SJCRH30 (cell line): ENCODE measurements at regions not wholly inside any gene's neighbourhood (a gene's known extent, or its start where the extent isn't known, plus 50 kb on each side); places are given as distances from the start of the nearest gene placed in this dataset.

Experiments used
- DNase-seq, 2 experiments: peaks; one replicate each; pipeline ENCODE4 v3.0.0-alpha.2; 2015 to 2020
- H3K27ac ChIP-seq: fragments of 250-450 bp; sonication (Bioruptor Pico); 2 replicates; pipeline ENCODE4 v1.5.1; 2020; ENCODE audit warnings: mild to moderate bottlenecking, moderate library complexity
- H3K27me3 ChIP-seq: fragments of 250-450 bp; sonication (Bioruptor Pico); 2 replicates; pipeline ENCODE4 v1.5.1; 2020; ENCODE audit warnings: mild to moderate bottlenecking, moderate library complexity
- H3K36me3 ChIP-seq: fragments of 250-450 bp; sonication (Bioruptor Pico); 2 replicates; pipeline ENCODE4 v1.5.1; 2020; ENCODE audit warnings: mild to moderate bottlenecking, moderate library complexity
- H3K4me1 ChIP-seq: fragments of 250-450 bp; sonication (Bioruptor Pico); 2 replicates; pipeline ENCODE4 v1.5.1; 2020; ENCODE audit warnings: mild to moderate bottlenecking, moderate library complexity
- H3K4me3 ChIP-seq: fragments of 250-450 bp; sonication (Bioruptor Pico); 2 replicates; pipeline ENCODE4 v1.5.1; 2020; ENCODE audit warnings: mild to moderate bottlenecking, moderate library complexity
- H3K9me3 ChIP-seq: fragments of 250-450 bp; sonication (Bioruptor Pico); replicated peaks from 2 replicates; pipeline ENCODE4 v1.5.1; 2020; ENCODE audit warnings: mild to moderate bottlenecking, moderate library complexity

DNA sequence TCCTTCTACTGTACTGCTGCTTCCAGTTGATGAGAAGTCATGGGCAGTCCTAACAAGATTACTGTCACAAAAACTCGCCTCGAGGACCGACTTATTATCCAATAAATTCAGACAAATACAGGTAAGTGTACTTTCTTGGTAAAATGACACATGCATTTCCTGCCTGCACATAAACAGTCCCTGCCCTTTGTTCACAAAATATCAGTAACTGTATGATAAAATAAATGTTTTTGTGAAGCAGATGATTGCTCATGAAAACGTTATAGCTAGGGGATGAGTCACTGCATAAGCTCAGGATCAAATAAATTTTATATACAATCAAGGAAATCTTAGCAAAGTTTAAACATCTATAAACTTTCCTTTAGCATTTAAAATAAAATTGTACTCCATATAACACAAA, 164.5 kb upstream of the RIPOR2 start:
- Histone ChIP-seq H3K27me3 (no peaks in the 10 kb centered on the region), H3K4me3 (no peak overlapping the region), H3K36me3 (no peaks in the 10 kb centered on the region), H3K4me1 (no peaks in the 10 kb centered on the region), H3K27ac (no peak overlapping the region), H3K9me3 (no peaks in the 10 kb centered on the region)
- DNase-seq = no peak

DNA sequence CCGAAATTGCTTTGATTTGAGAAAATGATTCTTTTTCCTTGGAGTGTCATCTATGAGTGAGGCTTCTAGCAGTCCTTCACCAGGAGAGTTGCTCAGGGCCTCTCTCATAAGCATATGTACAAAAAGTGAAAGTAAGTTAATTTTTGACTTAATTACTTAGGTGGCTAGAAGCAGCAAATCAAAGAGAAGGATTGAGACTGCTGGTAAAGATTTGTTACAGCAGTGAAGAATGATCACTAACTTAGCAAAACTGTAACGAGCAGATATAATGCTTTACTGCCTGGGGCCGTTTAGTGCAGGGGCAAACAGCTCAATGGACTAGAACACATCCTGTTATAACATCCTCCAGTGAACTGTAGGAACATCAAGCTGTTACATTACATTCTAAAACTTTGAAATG, 167.8 kb upstream of the RIPOR2 start:
- no peaks in the 10 kb centered on the region for H3K9me3 ChIP-seq
- H3K27ac ChIP-seq = no peak overlapping the region
- no peaks in the 10 kb centered on the region for H3K27me3 ChIP-seq
- no peak for DNase-seq
- H3K4me3 ChIP-seq = no peak overlapping the region
- H3K4me1 ChIP-seq = no peaks in the 10 kb centered on the region
- no peaks in the 10 kb centered on the region for H3K36me3 ChIP-seq

DNA sequence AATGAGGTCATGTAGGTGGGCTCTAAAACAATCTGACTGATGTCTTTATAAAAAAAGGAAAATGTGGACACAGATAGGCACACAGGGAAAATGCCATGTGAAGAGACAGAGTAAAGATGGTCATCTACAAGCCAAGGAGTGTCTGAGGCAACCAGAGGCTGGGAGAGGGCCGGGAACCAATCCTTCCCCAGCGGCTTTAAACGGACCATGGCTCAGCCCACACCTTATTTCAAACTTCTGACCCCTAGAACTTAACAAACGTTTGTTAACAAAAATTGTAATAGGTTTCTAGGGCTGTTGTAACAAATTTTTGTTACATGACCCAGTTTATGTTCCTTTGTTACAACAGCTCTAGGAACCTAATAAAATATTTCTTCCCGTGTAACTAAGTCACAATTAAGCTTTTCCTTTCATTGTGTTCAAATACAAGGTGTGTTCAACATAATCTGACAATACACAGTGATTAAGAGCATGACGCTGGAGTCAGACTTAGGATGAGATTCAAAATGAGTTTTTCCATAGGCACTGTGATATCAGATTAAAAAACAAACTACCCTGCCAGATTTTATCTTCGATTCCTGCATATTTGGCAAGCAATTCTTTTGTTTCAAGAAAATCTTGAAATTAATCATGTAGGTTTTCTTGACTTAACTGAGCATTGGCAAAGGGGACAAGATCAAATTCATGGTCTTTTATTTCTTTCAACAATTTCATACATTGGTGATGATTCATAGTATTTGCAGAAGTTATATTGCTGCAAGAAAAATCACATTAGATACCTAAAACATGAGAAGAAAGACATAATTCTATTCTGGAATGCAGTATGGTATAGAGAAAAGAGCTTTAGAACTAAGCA, 169.5 kb upstream of the RIPOR2 start:
- Histone ChIP-seq H3K4me3 (no peak overlapping the region), H3K4me1 (no peaks in the 10 kb centered on the region), H3K9me3 (no peaks in the 10 kb centered on the region), H3K27me3 (no peaks in the 10 kb centered on the region), H3K36me3 (no peaks in the 10 kb centered on the region), H3K27ac (no peak overlapping the region)
- no peak for DNase-seq

DNA sequence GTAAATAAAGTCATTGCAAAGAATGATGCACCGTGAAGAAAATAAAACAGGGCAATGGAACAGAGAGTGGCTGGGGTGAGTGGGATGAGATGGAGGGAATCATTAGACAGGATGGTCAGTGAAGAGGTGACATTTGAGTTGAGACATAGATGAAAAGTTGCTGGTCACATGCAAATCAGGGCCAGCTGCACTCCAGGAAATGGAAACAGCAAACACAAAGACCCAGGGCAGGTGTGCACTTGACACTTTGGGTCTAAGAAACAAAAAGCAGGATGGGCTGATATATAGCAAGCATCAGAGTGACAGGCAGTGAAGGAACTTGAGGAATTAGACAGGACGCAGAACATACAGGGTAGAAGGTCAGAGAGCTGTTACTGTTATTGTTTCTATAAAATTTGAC, 171.5 kb upstream of the RIPOR2 start:
- H3K4me1 ChIP-seq = no peaks in the 10 kb centered on the region
- no peak overlapping the region for H3K27ac ChIP-seq
- H3K9me3 ChIP-seq = no peaks in the 10 kb centered on the region
- DNase-seq = no peak
- no peak overlapping the region for H3K4me3 ChIP-seq
- no peaks in the 10 kb centered on the region for H3K27me3 ChIP-seq
- no peaks in the 10 kb centered on the region for H3K36me3 ChIP-seq

DNA sequence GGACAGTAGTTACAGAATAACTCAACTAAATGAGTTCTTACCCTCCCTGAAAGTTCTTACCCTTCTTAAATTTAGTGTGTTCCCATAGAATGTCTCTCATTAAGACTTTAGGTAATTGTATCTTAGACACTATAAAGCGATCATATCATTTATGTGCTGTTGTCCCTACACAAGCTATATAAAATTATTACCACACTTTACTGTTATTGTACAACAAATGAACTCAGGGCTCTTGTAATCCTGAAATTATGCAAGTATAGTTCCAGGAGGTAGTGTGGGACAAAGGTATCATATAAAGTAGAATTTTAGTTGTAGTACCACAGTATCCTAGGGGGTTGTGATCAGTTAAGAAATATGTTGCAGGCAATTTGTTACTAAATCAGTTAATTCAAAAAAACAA, 167.4 kb upstream of the CARMIL1 start:
- H3K4me3 ChIP-seq = no peak overlapping the region
- H3K4me1 ChIP-seq = no peaks in the 10 kb centered on the region
- H3K27ac ChIP-seq = no peak overlapping the region
- DNase-seq = no peak
- no peaks in the 10 kb centered on the region for H3K36me3 ChIP-seq
- no peaks in the 10 kb centered on the region for H3K9me3 ChIP-seq
- no peaks in the 10 kb centered on the region for H3K27me3 ChIP-seq

DNA sequence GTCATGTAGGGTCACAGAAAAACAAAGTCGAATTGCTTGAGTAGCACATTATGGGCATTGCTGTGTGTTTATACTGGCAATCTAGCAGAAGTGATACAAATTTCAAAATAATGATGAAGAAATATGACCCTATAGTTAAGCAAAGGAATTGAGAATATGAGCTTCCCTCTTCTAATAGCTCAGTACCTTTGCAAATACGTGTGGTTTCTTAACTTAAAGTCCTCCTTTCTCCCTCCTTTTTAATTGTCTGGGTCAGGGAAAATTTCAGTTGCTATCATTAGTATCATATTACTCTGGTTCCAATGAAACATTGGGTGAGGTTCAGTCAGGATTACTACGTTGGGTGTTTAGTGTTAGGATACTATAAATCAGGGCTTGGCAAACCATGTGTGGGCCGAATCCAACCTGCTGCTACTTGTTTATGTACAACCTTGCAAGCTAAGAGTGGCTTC, 166.8 kb upstream of the CARMIL1 start:
- H3K27me3 ChIP-seq = no peaks in the 10 kb centered on the region
- no peak overlapping the region for H3K27ac ChIP-seq
- H3K4me1 ChIP-seq = no peaks in the 10 kb centered on the region
- H3K4me3 ChIP-seq = no peak overlapping the region
- no peaks in the 10 kb centered on the region for H3K36me3 ChIP-seq
- DNase-seq = no peak
- H3K9me3 ChIP-seq = no peaks in the 10 kb centered on the region

DNA sequence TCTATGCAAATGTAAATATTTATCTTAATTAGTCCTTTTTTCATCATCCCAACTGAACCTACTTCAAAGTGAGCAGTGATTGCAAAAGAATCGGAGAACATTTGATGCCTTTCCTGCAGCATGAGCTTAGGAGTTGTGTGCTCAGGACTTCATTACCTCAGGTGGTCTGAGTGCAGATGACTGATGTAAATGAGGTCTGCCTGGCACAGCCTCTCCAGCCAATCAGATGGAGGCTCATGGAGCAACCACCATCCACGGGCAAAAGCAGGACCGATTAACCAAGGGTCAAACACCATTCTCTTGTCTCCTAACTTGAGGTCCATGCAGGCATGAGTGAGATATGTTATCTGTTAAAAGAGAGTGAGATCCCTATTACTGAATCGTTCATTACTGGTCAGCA, 165.7 kb upstream of the CARMIL1 start:
- no peak for DNase-seq
- Histone ChIP-seq H3K27me3 (no peaks in the 10 kb centered on the region), H3K9me3 (no peaks in the 10 kb centered on the region), H3K27ac (no peak overlapping the region), H3K4me1 (no peaks in the 10 kb centered on the region), H3K36me3 (no peaks in the 10 kb centered on the region), H3K4me3 (no peak overlapping the region)

DNA sequence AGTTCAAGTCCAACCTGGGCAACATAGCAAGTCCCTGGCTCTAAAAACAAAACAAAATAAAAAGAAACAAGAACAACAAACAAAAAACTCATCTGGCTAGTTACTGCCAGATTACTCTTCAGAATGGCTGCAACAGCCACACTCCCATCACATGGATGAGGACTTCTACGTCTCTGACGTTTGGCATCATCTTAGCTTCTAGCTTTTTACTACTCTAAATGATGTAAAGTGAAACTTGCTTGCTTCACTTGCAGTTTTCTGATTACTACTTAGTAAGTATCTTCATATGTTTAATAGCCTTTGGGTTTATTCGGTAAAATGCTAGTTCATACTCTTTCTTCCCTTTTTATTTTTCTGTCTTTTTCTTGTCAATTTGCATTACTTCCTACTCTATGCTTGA, 161.1 kb upstream of the CARMIL1 start:
- H3K27ac ChIP-seq = no peak overlapping the region
- H3K4me3 ChIP-seq = no peak overlapping the region
- DNase-seq = no peak
- no peaks in the 10 kb centered on the region for H3K9me3 ChIP-seq
- 0 out of 2 replicates have a peak, but pooled peaks cover 4% of the 10 kb centered on the region for H3K4me1 ChIP-seq
- no peaks in the 10 kb centered on the region for H3K27me3 ChIP-seq
- H3K36me3 ChIP-seq = no peaks in the 10 kb centered on the region

DNA sequence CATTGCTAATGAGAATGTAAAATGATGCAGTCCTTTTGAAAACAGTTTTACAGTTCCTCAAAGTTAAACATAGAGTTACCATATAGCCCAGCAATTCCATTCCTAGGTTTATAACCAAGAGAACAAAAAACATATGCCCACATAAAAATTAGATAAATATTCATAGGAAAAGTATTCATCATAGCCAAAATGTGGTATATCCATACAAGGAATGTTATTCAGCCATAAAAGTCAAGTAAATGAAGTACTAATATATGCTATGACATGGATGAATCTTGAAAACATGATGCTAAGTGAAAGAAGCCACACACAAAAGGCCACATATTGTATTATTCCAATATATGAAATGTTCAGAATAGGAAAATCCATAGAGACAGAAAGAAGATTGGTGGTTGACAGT, 158.0 kb upstream of the CARMIL1 start:
- Histone ChIP-seq H3K36me3 (no peaks in the 10 kb centered on the region), H3K27ac (no peak overlapping the region), H3K4me1 (0 out of 2 replicates have a peak, but pooled peaks cover 4% of the 10 kb centered on the region), H3K27me3 (no peaks in the 10 kb centered on the region), H3K4me3 (no peak overlapping the region), H3K9me3 (no peaks in the 10 kb centered on the region)
- no peak for DNase-seq

DNA sequence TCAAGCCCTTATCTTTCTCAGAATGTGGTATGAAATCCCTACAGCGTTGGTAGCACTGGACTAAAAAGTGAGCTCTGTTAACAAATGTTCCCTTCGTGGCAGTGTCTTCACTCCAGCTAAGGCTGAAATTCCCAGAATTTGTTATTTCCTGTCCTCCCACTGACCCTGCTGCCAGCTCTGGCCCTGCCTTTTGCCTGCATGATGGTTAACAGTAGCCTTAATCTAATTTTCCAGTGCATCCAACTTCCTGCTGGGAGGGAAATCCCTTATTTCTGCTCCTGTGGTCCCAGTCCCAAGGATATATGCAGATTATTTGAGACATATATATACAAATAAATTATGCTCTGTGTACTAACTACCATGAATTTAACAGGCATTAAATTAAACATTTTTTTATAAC, 157.2 kb upstream of the CARMIL1 start:
- H3K27ac ChIP-seq = no peak overlapping the region
- no peaks in the 10 kb centered on the region for H3K27me3 ChIP-seq
- 0 out of 2 replicates have a peak, but pooled peaks cover 4% of the 10 kb centered on the region for H3K4me1 ChIP-seq
- H3K4me3 ChIP-seq = no peak overlapping the region
- H3K36me3 ChIP-seq = no peaks in the 10 kb centered on the region
- no peaks in the 10 kb centered on the region for H3K9me3 ChIP-seq
- peak; percentile 15 to 54 for DNase-seq

DNA sequence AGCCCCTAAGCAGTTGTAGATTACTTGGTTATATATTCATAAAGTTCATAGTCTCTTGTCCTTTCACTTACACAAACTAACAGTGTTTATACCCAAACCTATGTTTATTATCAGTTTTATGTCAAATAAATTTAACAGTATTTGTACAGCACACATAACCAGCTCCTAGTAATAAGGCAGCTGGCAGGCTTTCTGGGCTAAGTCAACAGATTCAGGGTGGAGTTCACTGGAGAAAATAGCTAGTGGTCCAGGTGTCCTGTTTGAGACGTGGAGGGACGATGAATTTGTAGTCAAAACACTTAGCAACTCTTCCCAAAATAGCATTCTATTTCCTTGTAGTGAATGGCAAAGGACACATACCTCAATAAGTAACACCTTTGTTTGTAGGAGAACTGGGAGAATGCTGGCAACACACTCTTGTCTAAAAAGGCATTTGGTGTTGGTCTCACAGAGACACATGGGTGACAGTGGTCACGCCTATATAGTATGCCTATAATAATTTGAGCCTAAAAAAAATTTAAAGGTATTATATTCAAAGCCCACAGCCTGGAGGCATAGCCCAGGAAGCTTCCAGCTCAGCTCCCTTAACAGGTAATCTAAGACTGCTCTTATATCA, 156.4 kb upstream of the CARMIL1 start:
- H3K4me3 ChIP-seq = no peak overlapping the region
- DNase-seq = peak in 1 of 2 experiments; percentile 3
- H3K27ac ChIP-seq = no peak overlapping the region
- no peaks in the 10 kb centered on the region for H3K27me3 ChIP-seq
- H3K4me1 ChIP-seq = 0 out of 2 replicates have a peak, but pooled peaks cover 4% of the 10 kb centered on the region
- H3K36me3 ChIP-seq = no peaks in the 10 kb centered on the region
- H3K9me3 ChIP-seq = no peaks in the 10 kb centered on the region

DNA sequence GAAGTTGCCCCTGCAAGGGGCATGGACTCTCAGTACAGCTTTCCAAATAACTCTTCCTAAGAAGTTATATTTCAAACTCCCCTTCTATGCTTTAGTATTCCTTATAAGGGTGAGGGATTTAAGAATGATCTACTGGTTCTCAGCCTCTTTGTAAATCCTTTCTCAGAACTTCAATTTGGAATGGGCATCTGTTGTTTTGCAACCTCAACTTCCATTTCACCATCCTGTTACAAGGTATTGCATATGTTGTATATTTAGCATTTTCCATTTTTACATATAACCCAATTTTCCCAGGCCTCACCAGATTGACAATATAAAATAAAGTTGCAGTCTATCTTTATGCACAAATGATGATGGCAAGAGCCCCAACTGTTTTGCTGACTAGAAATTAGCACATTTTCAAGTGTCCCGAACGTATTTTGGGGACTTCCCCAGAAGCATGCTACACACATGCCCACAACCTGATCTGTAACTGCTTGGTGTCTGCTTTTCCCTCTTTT, 154.9 kb upstream of the CARMIL1 start:
- Histone ChIP-seq H3K27ac (no peak overlapping the region), H3K36me3 (no peaks in the 10 kb centered on the region), H3K9me3 (no peaks in the 10 kb centered on the region), H3K4me1 (0 out of 2 replicates have a peak, but pooled peaks cover 4% of the 10 kb centered on the region), H3K27me3 (no peaks in the 10 kb centered on the region), H3K4me3 (no peak overlapping the region)
- no peak for DNase-seq

DNA sequence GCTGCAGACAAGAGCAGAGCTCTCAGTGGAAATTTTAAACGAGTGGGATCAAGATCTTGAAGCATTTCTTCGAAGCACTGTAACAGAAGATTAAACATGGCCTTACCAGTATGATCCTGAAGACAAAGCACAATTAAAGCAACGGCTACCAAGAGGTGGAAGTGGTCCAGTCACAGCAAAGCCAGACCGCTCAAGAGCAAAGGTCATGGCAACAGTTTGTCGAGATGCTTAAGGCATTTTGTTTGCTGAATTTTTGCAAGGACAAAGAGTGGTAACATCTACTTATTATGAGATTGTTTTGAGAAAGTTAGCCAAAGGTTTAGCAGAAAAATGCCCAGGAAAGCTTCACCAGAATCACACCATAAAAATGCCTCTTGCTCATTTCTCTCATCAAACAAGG, 153.4 kb upstream of the CARMIL1 start:
- Histone ChIP-seq H3K9me3 (no peaks in the 10 kb centered on the region), H3K27ac (no peak overlapping the region), H3K27me3 (no peaks in the 10 kb centered on the region), H3K4me1 (0 out of 2 replicates have a peak, but pooled peaks cover 4% of the 10 kb centered on the region), H3K4me3 (no peak overlapping the region), H3K36me3 (no peaks in the 10 kb centered on the region)
- DNase-seq = no peak

DNA sequence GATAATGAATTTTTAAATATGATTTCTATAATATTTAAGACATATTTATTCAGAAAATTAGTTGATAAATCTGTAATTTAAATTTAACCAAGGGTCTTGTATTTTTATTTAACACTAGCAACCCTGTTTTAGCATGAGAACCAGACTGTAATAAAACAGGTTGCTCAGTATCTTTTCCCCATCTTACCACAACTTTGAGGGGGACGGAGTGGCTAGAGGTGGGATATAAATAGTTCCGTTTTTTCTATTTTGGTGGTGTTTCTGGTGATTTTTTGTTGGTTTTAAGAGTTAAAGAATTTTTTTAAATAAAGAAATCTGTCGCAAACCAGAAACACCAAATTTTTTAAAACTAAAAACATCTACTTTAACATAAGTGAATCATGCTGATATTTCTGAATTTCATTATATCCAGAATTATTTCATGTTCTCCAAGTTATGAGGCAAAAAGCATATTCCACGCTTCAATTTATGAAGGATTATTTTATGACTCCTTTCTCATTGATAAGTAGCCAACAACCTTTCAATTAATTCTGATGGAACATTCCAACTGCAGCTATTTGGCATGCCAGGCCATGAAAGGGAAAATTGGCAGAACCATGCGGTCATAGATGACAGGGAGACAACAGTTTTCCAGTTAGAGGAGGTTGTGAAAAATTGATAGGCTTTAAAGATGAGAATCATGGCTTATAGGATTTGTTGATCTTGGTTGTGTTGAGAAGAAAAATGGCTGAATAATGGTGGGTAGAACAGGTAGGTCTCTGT, 151.9 kb upstream of the CARMIL1 start:
- 0 out of 2 replicates have a peak, but pooled peaks cover 3% of the 10 kb centered on the region for H3K4me1 ChIP-seq
- no peaks in the 10 kb centered on the region for H3K36me3 ChIP-seq
- no peaks in the 10 kb centered on the region for H3K27me3 ChIP-seq
- DNase-seq = no peak
- H3K4me3 ChIP-seq = no peak overlapping the region
- no peaks in the 10 kb centered on the region for H3K9me3 ChIP-seq
- H3K27ac ChIP-seq = no peak overlapping the region

DNA sequence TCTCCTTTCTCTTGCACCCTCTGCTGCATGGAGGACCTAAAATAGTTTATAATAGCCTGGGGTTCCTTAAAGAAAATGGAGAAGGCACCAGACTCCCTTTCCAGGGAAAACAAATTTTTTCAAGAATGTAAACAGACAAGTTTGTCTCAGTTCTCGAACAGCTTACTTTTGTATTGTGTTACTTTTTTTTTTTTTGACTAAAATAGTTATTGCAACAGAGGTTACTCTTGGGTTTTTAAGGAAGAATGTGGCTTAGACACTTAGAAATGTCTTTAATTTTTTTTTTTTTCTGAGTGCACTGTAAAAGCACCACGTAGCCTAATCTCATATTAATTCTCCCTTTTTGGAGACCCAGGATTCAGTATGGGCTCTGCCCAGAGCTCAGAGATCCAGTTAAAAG, 148.7 kb upstream of the CARMIL1 start:
- Histone ChIP-seq H3K4me1 (no peaks in the 10 kb centered on the region), H3K9me3 (no peaks in the 10 kb centered on the region), H3K4me3 (no peak overlapping the region), H3K27ac (no peak overlapping the region), H3K36me3 (no peaks in the 10 kb centered on the region), H3K27me3 (no peaks in the 10 kb centered on the region)
- no peak for DNase-seq
